ENCODE measurements at regions not wholly inside any gene's neighbourhood (a gene's known extent, or its start where the extent isn't known, plus 50 kb on each side); places are given as distances from the start of the nearest gene placed in this dataset.

- Histone ChIP-seq H3K4me1 (ENCODE audit: insufficient read depth) (no peaks in the 10 kb centered on the region), H3K9me3 (no peaks in the 10 kb centered on the region), H3K4me3 (no peak overlapping the region), H3K27me3 (no peaks in the 10 kb centered on the region), H3K36me3 (no peaks in the 10 kb centered on the region), H3K27ac (no peak overlapping the region)
- TF ChIP-seq CTCF (IDR thresholded peaks at IDR 0.05): no peak
- TF ChIP-seq EP300 (IDR thresholded peaks at IDR 0.05): no peak
- TF ChIP-seq POLR2A (IDR thresholded peaks at IDR 0.05): no peak
- intact Hi-C loops (cut with DNase I): no loop called here
- DNase-seq: no peak
These were observed 673.0 kb upstream of the CHORDC1 start for GRCh38 chr11:90895850-90896249.

- Histone ChIP-seq H3K36me3 (no peaks in the 10 kb centered on the region), H3K4me3 (no peak overlapping the region), H3K27ac (no peak overlapping the region), H3K4me1 (ENCODE audit: insufficient read depth) (no peaks in the 10 kb centered on the region), H3K27me3 (no peaks in the 10 kb centered on the region), H3K9me3 (no peaks in the 10 kb centered on the region)
- TF ChIP-seq POLR2A (IDR thresholded peaks at IDR 0.05) (no peak), CTCF (IDR thresholded peaks at IDR 0.05) (no peak), EP300 (IDR thresholded peaks at IDR 0.05) (no peak)
- no peak for DNase-seq
- intact Hi-C loops (cut with DNase I): no loop called here
These were observed 667.5 kb upstream of the CHORDC1 start for GRCh38 chr11:90890347-90890746.

- DNase-seq: no peak
- H3K27me3 ChIP-seq: no peaks in the 10 kb centered on the region
- TF ChIP-seq POLR2A (IDR thresholded peaks at IDR 0.05) (no peak), CTCF (IDR thresholded peaks at IDR 0.05) (no peak), EP300 (IDR thresholded peaks at IDR 0.05) (no peak)
- intact Hi-C loops (cut with DNase I): no loop called here
- H3K9me3 ChIP-seq: no peaks in the 10 kb centered on the region
- no peaks in the 10 kb centered on the region for H3K36me3 ChIP-seq
- no peaks in the 10 kb centered on the region for H3K4me1 ChIP-seq (ENCODE audit: insufficient read depth)
- no peak overlapping the region for H3K27ac ChIP-seq
- H3K4me3 ChIP-seq: no peak overlapping the region
These were observed 661.3 kb upstream of the CHORDC1 start for GRCh38 chr11:90884181-90884580.

- no peak for TF ChIP-seq EP300 (IDR thresholded peaks at IDR 0.05)
- no peak for TF ChIP-seq CTCF (IDR thresholded peaks at IDR 0.05)
- no peak for TF ChIP-seq POLR2A (IDR thresholded peaks at IDR 0.05)
- no peak overlapping the region for H3K27ac ChIP-seq
- H3K4me3 ChIP-seq: no peak overlapping the region
- 74 to 84% (median 78%) methylated on average over 1 of the region's 1 CpG for WGBS, 3 donors
- no peaks in the 10 kb centered on the region for H3K36me3 ChIP-seq
- intact Hi-C loops (cut with DNase I): no loop called here
- H3K9me3 ChIP-seq: no peaks in the 10 kb centered on the region
- H3K27me3 ChIP-seq: no peaks in the 10 kb centered on the region
- no peak for DNase-seq
- H3K4me1 ChIP-seq (ENCODE audit: insufficient read depth): no peaks in the 10 kb centered on the region
These were observed 652.1 kb upstream of the CHORDC1 start for GRCh38 chr11:90874986-90875385.

GRCh38 chr11:90874281-90874680 is 651.4 kb upstream of the CHORDC1 start:
- intact Hi-C loops (cut with DNase I): no loop called here
- H3K9me3 ChIP-seq: no peaks in the 10 kb centered on the region

More at GRCh38 chr11:90874281-90874680, 651.4 kb upstream of the CHORDC1 start:
- H3K36me3 ChIP-seq: no peaks in the 10 kb centered on the region
- H3K27ac ChIP-seq: no peak overlapping the region
- TF ChIP-seq CTCF (IDR thresholded peaks at IDR 0.05) (no peak), POLR2A (IDR thresholded peaks at IDR 0.05) (no peak), EP300 (IDR thresholded peaks at IDR 0.05) (no peak)
- H3K27me3 ChIP-seq: no peaks in the 10 kb centered on the region
- H3K4me1 ChIP-seq (ENCODE audit: insufficient read depth): no peaks in the 10 kb centered on the region
- DNase-seq: no peak
- no peak overlapping the region for H3K4me3 ChIP-seq

Measured in ovary (tissue), 7 donors.